ENCODE measurements at regions not wholly inside any gene's neighbourhood (a gene's known extent, or its start where the extent isn't known, plus 50 kb on each side); places are given as distances from the start of the nearest gene placed in this dataset.

DNA sequence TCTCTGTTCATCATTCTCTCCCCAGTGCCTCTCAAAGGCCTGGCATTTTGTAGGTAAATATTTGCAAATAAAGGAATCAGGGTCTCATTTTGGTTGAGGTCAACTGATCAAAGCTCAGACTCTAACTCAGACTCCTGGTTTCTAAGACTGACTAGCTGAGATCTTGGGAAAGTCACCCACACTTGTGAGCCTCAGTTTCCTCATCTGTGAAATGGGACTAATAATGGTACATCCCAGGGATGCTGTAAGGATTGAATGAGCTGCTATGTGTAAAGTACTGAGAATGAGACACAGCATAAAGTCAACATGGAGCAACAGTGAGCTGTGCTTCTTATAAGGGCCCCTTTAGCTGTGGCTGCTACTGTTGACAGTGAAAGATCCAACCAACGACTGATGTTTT is 70.6 kb upstream of the XYLT1 start:
- Mint-ChIP-seq H3K4me3 (no peak overlapping the region), H3K36me3 (peaks cover 2% of the 10 kb centered on the region), H3K27ac (no peak overlapping the region), H3K4me1 (no peaks in the 10 kb centered on the region), H3K9me3 (peaks cover 0 to 3% (median 0%) of the 10 kb centered on the region in 3 donors), H3K27me3 (peaks cover 15% of the 10 kb centered on the region)

GRCh38 chr16:17538927-17539326 is 68.2 kb upstream of the XYLT1 start:
- H3K4me1 Mint-ChIP-seq: peaks cover 0 to 5% (median 0%) of the 10 kb centered on the region in 3 donors
- H3K27me3 Mint-ChIP-seq: peaks cover 19% of the 10 kb centered on the region
- H3K36me3 Mint-ChIP-seq: peaks cover 1% of the 10 kb centered on the region
- H3K4me3 Mint-ChIP-seq: no peak overlapping the region
- no peak overlapping the region for H3K27ac Mint-ChIP-seq
- no peaks in the 10 kb centered on the region for H3K9me3 Mint-ChIP-seq

DNA sequence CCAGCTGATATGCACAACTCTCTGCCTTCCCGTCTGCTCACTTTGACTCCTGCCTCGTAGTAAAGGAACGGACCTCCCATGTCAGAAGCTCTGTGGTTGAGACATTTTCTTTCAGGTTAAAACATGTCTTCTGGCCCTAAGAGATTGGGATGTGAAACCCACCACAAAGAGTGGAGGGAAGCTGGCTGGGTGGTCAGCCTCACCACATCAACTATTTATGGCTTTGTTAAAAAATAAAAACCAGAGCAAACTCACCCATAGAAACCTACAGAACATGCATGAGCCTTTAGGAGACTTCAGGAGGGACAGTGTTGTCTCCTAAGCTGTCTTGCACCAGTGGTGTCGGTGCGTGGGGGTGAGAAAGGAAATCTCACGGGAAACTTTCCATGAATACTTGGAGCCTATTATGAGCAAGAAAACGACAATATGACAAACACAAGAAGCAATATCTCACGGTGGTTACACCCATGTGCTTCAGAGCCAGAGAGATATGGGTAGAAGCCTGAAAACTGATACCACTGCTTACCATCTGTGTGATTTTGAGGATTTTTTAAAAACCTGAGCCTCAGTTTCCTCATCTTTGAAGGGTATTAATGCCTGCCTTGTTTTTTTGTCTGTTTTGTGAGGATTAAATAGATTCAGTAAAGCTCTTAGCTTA is 61.7 kb upstream of the XYLT1 start:
- H3K9me3 Mint-ChIP-seq: no peaks in the 10 kb centered on the region
- H3K27ac Mint-ChIP-seq: no peak overlapping the region
- H3K4me1 Mint-ChIP-seq: peaks cover 11 to 33% (median 25%) of the 10 kb centered on the region in 3 donors
- H3K27me3 Mint-ChIP-seq: peaks cover 12% of the 10 kb centered on the region
- no peaks in the 10 kb centered on the region for H3K36me3 Mint-ChIP-seq
- peak overlapping the region in 1 of 4 donors; percentile 7 for H3K4me3 Mint-ChIP-seq

DNA sequence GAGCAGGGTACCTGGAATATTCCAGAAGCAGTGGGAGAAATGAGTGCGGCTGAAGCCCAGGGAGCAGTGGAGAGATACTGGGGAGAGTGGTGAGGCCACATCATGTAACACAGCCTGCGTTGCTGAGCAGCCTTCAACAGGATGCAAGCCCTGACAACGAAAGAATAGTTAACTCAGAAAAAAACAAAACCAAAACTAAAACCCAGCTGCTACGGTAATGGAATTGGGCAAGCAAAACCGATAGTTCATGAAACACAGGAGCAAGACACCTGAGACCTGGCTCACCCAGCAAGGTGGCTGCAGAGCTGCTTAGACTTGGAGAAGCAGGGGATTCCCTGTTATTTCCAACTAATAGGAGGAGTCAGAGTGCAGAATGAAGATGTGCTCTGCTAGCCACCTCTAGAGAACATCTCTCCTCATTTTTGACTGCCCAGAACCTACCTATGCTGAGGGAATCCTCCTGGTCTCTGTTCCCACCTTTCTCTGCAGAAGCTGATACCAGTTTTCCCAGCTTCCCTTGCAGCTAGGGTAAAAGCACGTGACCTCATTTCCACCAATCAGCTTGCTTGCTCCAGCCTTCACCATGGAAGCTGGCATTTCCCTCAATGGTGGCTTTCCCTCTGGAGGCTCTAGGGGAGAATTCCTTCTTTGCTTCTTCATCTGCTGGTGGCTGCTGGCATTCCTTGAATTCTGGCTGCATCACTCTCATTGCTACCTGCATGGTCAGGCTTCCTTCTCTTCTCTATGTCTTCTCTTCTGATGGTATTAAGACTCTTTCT is 59.4 kb upstream of the XYLT1 start:
- peak overlapping the region in 2 of 3 donors; percentile 41 to 85 for H3K27ac Mint-ChIP-seq
- peaks cover 14 to 35% (median 31%) of the 10 kb centered on the region in 3 donors for H3K4me1 Mint-ChIP-seq
- peaks cover 6% of the 10 kb centered on the region for H3K27me3 Mint-ChIP-seq
- no peaks in the 10 kb centered on the region for H3K9me3 Mint-ChIP-seq
- no peaks in the 10 kb centered on the region for H3K36me3 Mint-ChIP-seq
- peak overlapping the region; percentile 7 to 92 (median 82) for H3K4me3 Mint-ChIP-seq

GRCh38 chr16:17526956-17527937 is 56.5 kb upstream of the XYLT1 start:
- H3K4me1 Mint-ChIP-seq: peaks cover 13 to 28% (median 27%) of the 10 kb centered on the region in 3 donors
- peaks cover 3% of the 10 kb centered on the region for H3K27me3 Mint-ChIP-seq
- H3K36me3 Mint-ChIP-seq: no peaks in the 10 kb centered on the region
- H3K27ac Mint-ChIP-seq: no peak overlapping the region
- peak overlapping the region in 1 of 4 donors; percentile 40 for H3K4me3 Mint-ChIP-seq
- no peaks in the 10 kb centered on the region for H3K9me3 Mint-ChIP-seq

DNA sequence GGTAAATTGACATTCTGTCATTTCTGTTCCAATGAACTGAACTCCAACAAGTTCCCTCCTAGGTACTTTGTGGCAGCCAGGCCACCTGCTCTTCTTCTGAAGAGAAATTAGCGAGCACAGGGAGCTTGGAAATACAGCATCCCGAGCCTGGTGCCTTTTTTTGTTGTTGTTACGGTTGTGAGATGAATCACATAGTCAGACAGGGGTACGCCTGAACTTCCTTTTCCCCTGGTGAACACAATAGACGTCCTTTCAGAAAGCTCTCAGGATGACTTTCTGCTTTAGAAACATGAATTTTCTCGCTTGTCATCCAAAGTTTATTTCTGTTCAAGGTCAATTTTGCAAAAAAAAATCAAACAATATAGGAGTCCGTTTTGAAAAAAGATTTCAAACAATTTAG is 53.9 kb upstream of the XYLT1 start:
- H3K27ac Mint-ChIP-seq: no peak overlapping the region
- no peak overlapping the region for H3K4me3 Mint-ChIP-seq
- no peaks in the 10 kb centered on the region for H3K9me3 Mint-ChIP-seq
- H3K36me3 Mint-ChIP-seq: no peaks in the 10 kb centered on the region
- H3K4me1 Mint-ChIP-seq: peaks cover 8 to 15% (median 14%) of the 10 kb centered on the region in 3 donors
- no peaks in the 10 kb centered on the region for H3K27me3 Mint-ChIP-seq

GRCh38 chr16:17520561-17520960 is 49.8 kb upstream of the XYLT1 start:
- H3K27me3 Mint-ChIP-seq: peaks cover 1% of the 10 kb centered on the region
- H3K4me1 Mint-ChIP-seq: no peaks in the 10 kb centered on the region
- peak overlapping the region in 1 of 4 donors; percentile 25 for H3K4me3 Mint-ChIP-seq
- no peaks in the 10 kb centered on the region for H3K9me3 Mint-ChIP-seq
- H3K27ac Mint-ChIP-seq: no peak overlapping the region
- no peaks in the 10 kb centered on the region for H3K36me3 Mint-ChIP-seq

Measured in IgD-negative memory B cell (primary cell).